H1 (cell line): ENCODE measurements at regions not wholly inside any gene's neighbourhood (a gene's known extent, or its start where the extent isn't known, plus 50 kb on each side); places are given as distances from the start of the nearest gene placed in this dataset.

Experiments used
- BCL11A ChIP-seq, 2 experiments: IDR thresholded peaks; one replicate each; pipeline ENCODE4 v1.6.1; 2011; ENCODE audit warnings: low read depth in 2 of 2, low read length in 2 of 2, mild to moderate bottlenecking in 2 of 2
- BRCA1 ChIP-seq: IDR thresholded peaks from 2 replicates; pipeline ENCODE4 v1.6.1; 2012; ENCODE audit warnings: low read depth, low read length, improper control_type of control experiment
- EZH2 ChIP-seq: fragments of 200-600 bp; sonication (generic); IDR thresholded peaks from 2 replicates; pipeline ENCODE4 v1.7.1; 2012; ENCODE audit warnings: low read depth, mild to moderate bottlenecking, moderate library complexity, low read length, inconsistent platforms; ENCODE audit not compliant: severe bottlenecking
- FOSL1 ChIP-seq: IDR thresholded peaks from 2 replicates; pipeline ENCODE4 v1.6.1; 2011; ENCODE audit warnings: mild to moderate bottlenecking, low read depth, low read length, moderate library complexity; ENCODE audit not compliant: insufficient read depth
- GABPA ChIP-seq: IDR thresholded peaks from 2 replicates; pipeline ENCODE4 v1.6.1; 2011; ENCODE audit warnings: mild to moderate bottlenecking, low read length, moderate library complexity, borderline replicate concordance; ENCODE audit not compliant: insufficient read depth
- GTF2F1 ChIP-seq: IDR thresholded peaks from 2 replicates; pipeline ENCODE4 v1.6.1; 2012; ENCODE audit warnings: low read depth, low read length, improper control_type of control experiment, borderline replicate concordance
- NRF1 ChIP-seq: IDR thresholded peaks from 2 replicates; pipeline ENCODE4 v1.6.1; 2011; ENCODE audit warnings: mild to moderate bottlenecking, low read depth, low read length, improper control_type of control experiment
- SAP30 ChIP-seq: fragments of 300-600 bp; sonication (generic); IDR thresholded peaks from 2 replicates; pipeline ENCODE4 v1.7.1; 2012; ENCODE audit warnings: low read length, moderate library complexity, mild to moderate bottlenecking, inconsistent platforms; ENCODE audit not compliant: insufficient read depth, insufficient replicate concordance
- SP1 ChIP-seq: IDR thresholded peaks from 2 replicates; pipeline ENCODE4 v1.6.1; 2011; ENCODE audit warnings: low read depth, low read length
- SP2 ChIP-seq: IDR thresholded peaks from 2 replicates; pipeline ENCODE4 v1.6.1; 2012; ENCODE audit warnings: mild to moderate bottlenecking, low read length, inconsistent platforms
- TCF12 ChIP-seq: IDR thresholded peaks from 2 replicates; pipeline ENCODE4 v1.6.1; 2011; ENCODE audit warnings: low read depth, mild to moderate bottlenecking, low read length
- TF ChIP-seq, protein P1 (sequence below): fragments of 300-600 bp; sonication (generic); IDR thresholded peaks from 2 replicates; pipeline ENCODE4 v1.7.1; 2012; ENCODE audit warnings: low read length, moderate library complexity, mild to moderate bottlenecking, inconsistent platforms; ENCODE audit not compliant: insufficient replicate concordance
- TF ChIP-seq, protein P2 (sequence below): IDR thresholded peaks from 2 replicates; pipeline ENCODE4 v1.6.1; 2012; ENCODE audit warnings: inconsistent platforms

DNA sequence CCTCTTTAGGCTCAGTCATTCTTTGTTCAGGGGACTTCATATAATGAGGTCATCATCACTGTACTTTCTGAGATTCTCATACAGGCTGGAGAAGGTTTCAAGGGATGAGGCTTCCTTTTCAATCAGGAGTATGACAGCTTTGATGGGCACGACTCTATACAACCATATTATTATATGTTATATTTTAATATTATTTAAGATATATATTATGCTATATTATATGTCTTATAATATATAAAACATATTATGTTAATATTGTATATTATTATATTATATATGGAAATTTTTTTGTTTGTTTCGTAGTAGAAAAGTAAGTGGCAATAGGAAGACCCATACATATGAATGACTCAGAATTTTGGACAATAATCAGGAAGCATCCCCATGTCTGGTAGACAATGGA, 78.0 kb upstream of the GATA6 start (continued):
- TF ChIP-seq, protein P1, sequence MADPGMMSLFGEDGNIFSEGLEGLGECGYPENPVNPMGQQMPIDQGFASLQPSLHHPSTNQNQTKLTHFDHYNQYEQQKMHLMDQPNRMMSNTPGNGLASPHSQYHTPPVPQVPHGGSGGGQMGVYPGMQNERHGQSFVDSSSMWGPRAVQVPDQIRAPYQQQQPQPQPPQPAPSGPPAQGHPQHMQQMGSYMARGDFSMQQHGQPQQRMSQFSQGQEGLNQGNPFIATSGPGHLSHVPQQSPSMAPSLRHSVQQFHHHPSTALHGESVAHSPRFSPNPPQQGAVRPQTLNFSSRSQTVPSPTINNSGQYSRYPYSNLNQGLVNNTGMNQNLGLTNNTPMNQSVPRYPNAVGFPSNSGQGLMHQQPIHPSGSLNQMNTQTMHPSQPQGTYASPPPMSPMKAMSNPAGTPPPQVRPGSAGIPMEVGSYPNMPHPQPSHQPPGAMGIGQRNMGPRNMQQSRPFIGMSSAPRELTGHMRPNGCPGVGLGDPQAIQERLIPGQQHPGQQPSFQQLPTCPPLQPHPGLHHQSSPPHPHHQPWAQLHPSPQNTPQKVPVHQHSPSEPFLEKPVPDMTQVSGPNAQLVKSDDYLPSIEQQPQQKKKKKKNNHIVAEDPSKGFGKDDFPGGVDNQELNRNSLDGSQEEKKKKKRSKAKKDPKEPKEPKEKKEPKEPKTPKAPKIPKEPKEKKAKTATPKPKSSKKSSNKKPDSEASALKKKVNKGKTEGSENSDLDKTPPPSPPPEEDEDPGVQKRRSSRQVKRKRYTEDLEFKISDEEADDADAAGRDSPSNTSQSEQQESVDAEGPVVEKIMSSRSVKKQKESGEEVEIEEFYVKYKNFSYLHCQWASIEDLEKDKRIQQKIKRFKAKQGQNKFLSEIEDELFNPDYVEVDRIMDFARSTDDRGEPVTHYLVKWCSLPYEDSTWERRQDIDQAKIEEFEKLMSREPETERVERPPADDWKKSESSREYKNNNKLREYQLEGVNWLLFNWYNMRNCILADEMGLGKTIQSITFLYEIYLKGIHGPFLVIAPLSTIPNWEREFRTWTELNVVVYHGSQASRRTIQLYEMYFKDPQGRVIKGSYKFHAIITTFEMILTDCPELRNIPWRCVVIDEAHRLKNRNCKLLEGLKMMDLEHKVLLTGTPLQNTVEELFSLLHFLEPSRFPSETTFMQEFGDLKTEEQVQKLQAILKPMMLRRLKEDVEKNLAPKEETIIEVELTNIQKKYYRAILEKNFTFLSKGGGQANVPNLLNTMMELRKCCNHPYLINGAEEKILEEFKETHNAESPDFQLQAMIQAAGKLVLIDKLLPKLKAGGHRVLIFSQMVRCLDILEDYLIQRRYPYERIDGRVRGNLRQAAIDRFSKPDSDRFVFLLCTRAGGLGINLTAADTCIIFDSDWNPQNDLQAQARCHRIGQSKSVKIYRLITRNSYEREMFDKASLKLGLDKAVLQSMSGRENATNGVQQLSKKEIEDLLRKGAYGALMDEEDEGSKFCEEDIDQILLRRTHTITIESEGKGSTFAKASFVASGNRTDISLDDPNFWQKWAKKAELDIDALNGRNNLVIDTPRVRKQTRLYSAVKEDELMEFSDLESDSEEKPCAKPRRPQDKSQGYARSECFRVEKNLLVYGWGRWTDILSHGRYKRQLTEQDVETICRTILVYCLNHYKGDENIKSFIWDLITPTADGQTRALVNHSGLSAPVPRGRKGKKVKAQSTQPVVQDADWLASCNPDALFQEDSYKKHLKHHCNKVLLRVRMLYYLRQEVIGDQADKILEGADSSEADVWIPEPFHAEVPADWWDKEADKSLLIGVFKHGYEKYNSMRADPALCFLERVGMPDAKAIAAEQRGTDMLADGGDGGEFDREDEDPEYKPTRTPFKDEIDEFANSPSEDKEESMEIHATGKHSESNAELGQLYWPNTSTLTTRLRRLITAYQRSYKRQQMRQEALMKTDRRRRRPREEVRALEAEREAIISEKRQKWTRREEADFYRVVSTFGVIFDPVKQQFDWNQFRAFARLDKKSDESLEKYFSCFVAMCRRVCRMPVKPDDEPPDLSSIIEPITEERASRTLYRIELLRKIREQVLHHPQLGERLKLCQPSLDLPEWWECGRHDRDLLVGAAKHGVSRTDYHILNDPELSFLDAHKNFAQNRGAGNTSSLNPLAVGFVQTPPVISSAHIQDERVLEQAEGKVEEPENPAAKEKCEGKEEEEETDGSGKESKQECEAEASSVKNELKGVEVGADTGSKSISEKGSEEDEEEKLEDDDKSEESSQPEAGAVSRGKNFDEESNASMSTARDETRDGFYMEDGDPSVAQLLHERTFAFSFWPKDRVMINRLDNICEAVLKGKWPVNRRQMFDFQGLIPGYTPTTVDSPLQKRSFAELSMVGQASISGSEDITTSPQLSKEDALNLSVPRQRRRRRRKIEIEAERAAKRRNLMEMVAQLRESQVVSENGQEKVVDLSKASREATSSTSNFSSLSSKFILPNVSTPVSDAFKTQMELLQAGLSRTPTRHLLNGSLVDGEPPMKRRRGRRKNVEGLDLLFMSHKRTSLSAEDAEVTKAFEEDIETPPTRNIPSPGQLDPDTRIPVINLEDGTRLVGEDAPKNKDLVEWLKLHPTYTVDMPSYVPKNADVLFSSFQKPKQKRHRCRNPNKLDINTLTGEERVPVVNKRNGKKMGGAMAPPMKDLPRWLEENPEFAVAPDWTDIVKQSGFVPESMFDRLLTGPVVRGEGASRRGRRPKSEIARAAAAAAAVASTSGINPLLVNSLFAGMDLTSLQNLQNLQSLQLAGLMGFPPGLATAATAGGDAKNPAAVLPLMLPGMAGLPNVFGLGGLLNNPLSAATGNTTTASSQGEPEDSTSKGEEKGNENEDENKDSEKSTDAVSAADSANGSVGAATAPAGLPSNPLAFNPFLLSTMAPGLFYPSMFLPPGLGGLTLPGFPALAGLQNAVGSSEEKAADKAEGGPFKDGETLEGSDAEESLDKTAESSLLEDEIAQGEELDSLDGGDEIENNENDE = no peak
- TF ChIP-seq GABPA (no peak), SP1 (no peak), SP2 (no peak), NRF1 (no peak), EZH2 (no peak), BRCA1 (no peak), SAP30 (no peak), BCL11A (IDR thresholded peaks at IDR 0.05; ENCODE audit: low read depth in 2 of 2, low read length in 2 of 2) (no peak), FOSL1 (no peak), GTF2F1 (no peak), TCF12 (no peak)
- TF ChIP-seq, protein P2, sequence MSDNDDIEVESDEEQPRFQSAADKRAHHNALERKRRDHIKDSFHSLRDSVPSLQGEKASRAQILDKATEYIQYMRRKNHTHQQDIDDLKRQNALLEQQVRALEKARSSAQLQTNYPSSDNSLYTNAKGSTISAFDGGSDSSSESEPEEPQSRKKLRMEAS = no peak
